HEK293 (cell line): ENCODE measurements at regions not wholly inside any gene's neighbourhood (a gene's known extent, or its start where the extent isn't known, plus 50 kb on each side); places are given as distances from the start of the nearest gene placed in this dataset.

Experiments used
- CTCF ChIA-PET: fragments of 350-600 bp; formaldehyde crosslinking; extraction: SDS; loops from one replicate; lab custom pipeline; 2021; ENCODE audit warnings: antibody characterized with exemption; lab: Yijun Ruan, JAX
- POLR2A ChIA-PET: fragments of 300-600 bp; formaldehyde crosslinking; extraction: SDS; loops from one replicate; lab custom pipeline; 2020; ENCODE audit warnings: antibody characterized with exemption, inconsistent platforms; lab: Yijun Ruan, JAX
- H3K27ac ChIP-seq: fragments of 200-500 bp; sonication (Bioruptor generic); 2 replicates; pipeline ENCODE4 v1.5.1; 2014; ENCODE audit warnings: low read depth, low read length, control low read depth, inconsistent platforms; ENCODE audit errors: extremely low read depth
- H3K36me3 ChIP-seq, 2 experiments: fragments of 200-500 bp in 1 of 2; sonication (Bioruptor generic) in 1 of 2; 1 replicate in 1 of 2; 2 replicates in 1 of 2; pipeline ENCODE4 v1.5.1; 2014 to 2017; ENCODE audit warnings: inconsistent platforms in 2 of 2, low read length in 2 of 2; ENCODE audit not compliant: control insufficient read depth in 2 of 2, insufficient read depth in 1 of 2
- H3K4me1 ChIP-seq: fragments of 200-500 bp; sonication (Bioruptor generic); 2 replicates; pipeline ENCODE4 v1.5.1; 2014; ENCODE audit warnings: mild to moderate bottlenecking, low read length, inconsistent platforms; ENCODE audit not compliant: control insufficient read depth, insufficient read depth
- H3K4me3 ChIP-seq: 2 replicates; pipeline ENCODE4 v1.5.1; 2011; ENCODE audit warnings: low read depth, mild to moderate bottlenecking, control low read depth, low read length, moderate library complexity
- H3K9me3 ChIP-seq: fragments of 200-500 bp; sonication (Bioruptor generic); 2 replicates; pipeline ENCODE4 v1.5.1; 2014; ENCODE audit warnings: low read depth, low read length, inconsistent platforms; ENCODE audit not compliant: control insufficient read depth, insufficient read depth
- ATF2 ChIP-seq: fragments of 450-650 bp; formaldehyde crosslinking; IDR thresholded peaks from 2 replicates; pipeline ENCODE4 v1.5.1; 2016; ENCODE audit warnings: missing biosample characterization, missing genetic modification characterization, low read depth
- GLIS1 ChIP-seq: fragments of 450-650 bp; formaldehyde crosslinking; IDR thresholded peaks from 2 replicates; pipeline ENCODE4 v1.5.1; 2016; ENCODE audit warnings: missing biosample characterization, missing genetic modification characterization
- HIC1 ChIP-seq: fragments of 450-650 bp; formaldehyde crosslinking; IDR thresholded peaks from 2 replicates; pipeline ENCODE4 v1.5.1; 2016; ENCODE audit warnings: missing biosample characterization, missing genetic modification characterization
- RBAK ChIP-seq: fragments of 450-650 bp; formaldehyde crosslinking; IDR thresholded peaks from 2 replicates; pipeline ENCODE4 v1.5.1; 2016; ENCODE audit warnings: missing biosample characterization, missing genetic modification characterization
- SCRT1 ChIP-seq: fragments of 450-650 bp; formaldehyde crosslinking; IDR thresholded peaks from 2 replicates; pipeline ENCODE4 v1.5.1; 2016; ENCODE audit warnings: missing biosample characterization, missing genetic modification characterization, borderline replicate concordance
- YY1 ChIP-seq: fragments of 450-650 bp; formaldehyde crosslinking; IDR thresholded peaks from 2 replicates; pipeline ENCODE4 v1.5.1; 2018; ENCODE audit warnings: missing biosample characterization, missing genetic modification characterization
- ZBTB7A ChIP-seq: fragments of 450-650 bp; formaldehyde crosslinking; IDR thresholded peaks from 2 replicates; pipeline ENCODE4 v1.5.1; 2016; ENCODE audit warnings: low read depth, missing biosample characterization, missing genetic modification characterization
- ZNF140 ChIP-seq: fragments of 450-650 bp; formaldehyde crosslinking; IDR thresholded peaks from 2 replicates; pipeline ENCODE4 v1.5.1; 2016; ENCODE audit warnings: missing biosample characterization, missing genetic modification characterization
- ZNF174 ChIP-seq: fragments of 450-650 bp; formaldehyde crosslinking; IDR thresholded peaks from 2 replicates; pipeline ENCODE4 v1.5.0; 2017; ENCODE audit warnings: missing biosample characterization, mild to moderate bottlenecking, missing genetic modification characterization
- ZNF404 ChIP-seq: fragments of 450-650 bp; formaldehyde crosslinking; IDR thresholded peaks from 2 replicates; pipeline ENCODE4 v1.5.1; 2017; ENCODE audit warnings: missing biosample characterization, missing genetic modification characterization
- ZNF510 ChIP-seq: fragments of 450-650 bp; formaldehyde crosslinking; IDR thresholded peaks from 2 replicates; pipeline ENCODE4 v1.5.1; 2018; ENCODE audit warnings: mild to moderate bottlenecking, missing genetic modification characterization, missing biosample characterization; ENCODE audit not compliant: insufficient replicate concordance
- ZNF518A ChIP-seq: fragments of 450-650 bp; formaldehyde crosslinking; conservative IDR thresholded peaks from 2 replicates; pipeline ENCODE4 v1.5.1; 2016; ENCODE audit warnings: low read depth, missing biosample characterization, missing genetic modification characterization
- ZNF549 ChIP-seq: fragments of 450-650 bp; IDR thresholded peaks from 2 replicates; pipeline ENCODE4 v1.5.1; 2018; ENCODE audit warnings: missing biosample characterization, missing genetic modification characterization, mild to moderate bottlenecking, inconsistent platforms, moderate library complexity
- ZNF558 ChIP-seq: fragments of 450-650 bp; formaldehyde crosslinking; IDR thresholded peaks from 2 replicates; pipeline ENCODE4 v1.5.1; 2016; ENCODE audit warnings: missing biosample characterization, missing genetic modification characterization
- ZNF658 ChIP-seq: fragments of 450-650 bp; formaldehyde crosslinking; IDR thresholded peaks from 2 replicates; pipeline ENCODE4; 2016; ENCODE audit warnings: missing biosample characterization, missing genetic modification characterization
- ZSCAN18 ChIP-seq: fragments of 450-650 bp; formaldehyde crosslinking; IDR thresholded peaks from 2 replicates; pipeline ENCODE4 v1.5.1; 2016; ENCODE audit warnings: missing biosample characterization, missing genetic modification characterization
- TF ChIP-seq, protein P1 (sequence below): fragments of 450-650 bp; formaldehyde crosslinking; IDR thresholded peaks from 2 replicates; pipeline ENCODE4 v1.5.1; 2016; ENCODE audit warnings: missing biosample characterization, missing genetic modification characterization

GRCh38 chr6:8175046-8175777, 72.9 kb upstream of the EEF1E1 start:
- TF ChIP-seq GLIS1 (tag by site-specific recombination) (peak; percentile 83), ZNF518A (tag by site-specific recombination) (no peak)
- Histone ChIP-seq H3K4me3 (no peak overlapping the region), H3K27ac (no peak overlapping the region), H3K36me3 (no peaks in the 10 kb centered on the region), H3K9me3 (no peaks in the 10 kb centered on the region), H3K4me1 (no peaks in the 10 kb centered on the region)
- POLR2A ChIA-PET, result no interaction called here
- CTCF ChIA-PET, result interaction anchor here (0.7 to 3.5 kb wide), 2 partner anchors 14 to 44 kb away, joined by 3 to 24 read pairs; no protein-coding TSS in a partner anchor

DNA sequence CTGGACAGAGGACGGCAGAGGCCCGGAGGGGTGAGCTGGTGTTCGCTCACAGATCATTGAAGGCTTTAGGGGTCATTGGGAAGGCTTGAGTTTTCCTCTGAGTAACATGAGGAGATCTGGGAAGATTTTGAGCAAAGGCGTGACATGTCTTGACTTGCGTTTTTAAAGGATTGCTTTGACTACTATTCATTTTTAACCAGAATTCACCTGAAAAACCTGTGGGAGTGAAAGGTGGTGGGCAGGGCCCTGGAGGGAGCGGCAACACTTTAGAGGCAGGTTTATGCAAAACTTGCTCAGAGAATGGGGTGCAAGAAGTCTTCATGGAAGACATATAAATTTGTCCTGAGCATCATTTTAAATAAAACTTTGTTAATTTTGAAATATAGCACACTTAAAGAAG, 72.2 kb upstream of the EEF1E1 start:
- TF ChIP-seq ZSCAN18, result no peak
- no peak for TF ChIP-seq ZNF140 (tag by site-specific recombination)
- TF ChIP-seq HIC1 (tag by site-specific recombination), result no peak
- TF ChIP-seq RBAK (tag by site-specific recombination), result no peak
- TF ChIP-seq ZNF510 (tag by site-specific recombination), result no peak
- no peak for TF ChIP-seq ATF2
- TF ChIP-seq ZNF658, result no peak
- TF ChIP-seq ZBTB7A (tag by site-specific recombination), result no peak
- no peak for TF ChIP-seq ZNF174
- no peak for TF ChIP-seq YY1 (tag by site-specific recombination)
- TF ChIP-seq ZNF549 (tag by site-specific recombination), result no peak
- TF ChIP-seq, protein P1, sequence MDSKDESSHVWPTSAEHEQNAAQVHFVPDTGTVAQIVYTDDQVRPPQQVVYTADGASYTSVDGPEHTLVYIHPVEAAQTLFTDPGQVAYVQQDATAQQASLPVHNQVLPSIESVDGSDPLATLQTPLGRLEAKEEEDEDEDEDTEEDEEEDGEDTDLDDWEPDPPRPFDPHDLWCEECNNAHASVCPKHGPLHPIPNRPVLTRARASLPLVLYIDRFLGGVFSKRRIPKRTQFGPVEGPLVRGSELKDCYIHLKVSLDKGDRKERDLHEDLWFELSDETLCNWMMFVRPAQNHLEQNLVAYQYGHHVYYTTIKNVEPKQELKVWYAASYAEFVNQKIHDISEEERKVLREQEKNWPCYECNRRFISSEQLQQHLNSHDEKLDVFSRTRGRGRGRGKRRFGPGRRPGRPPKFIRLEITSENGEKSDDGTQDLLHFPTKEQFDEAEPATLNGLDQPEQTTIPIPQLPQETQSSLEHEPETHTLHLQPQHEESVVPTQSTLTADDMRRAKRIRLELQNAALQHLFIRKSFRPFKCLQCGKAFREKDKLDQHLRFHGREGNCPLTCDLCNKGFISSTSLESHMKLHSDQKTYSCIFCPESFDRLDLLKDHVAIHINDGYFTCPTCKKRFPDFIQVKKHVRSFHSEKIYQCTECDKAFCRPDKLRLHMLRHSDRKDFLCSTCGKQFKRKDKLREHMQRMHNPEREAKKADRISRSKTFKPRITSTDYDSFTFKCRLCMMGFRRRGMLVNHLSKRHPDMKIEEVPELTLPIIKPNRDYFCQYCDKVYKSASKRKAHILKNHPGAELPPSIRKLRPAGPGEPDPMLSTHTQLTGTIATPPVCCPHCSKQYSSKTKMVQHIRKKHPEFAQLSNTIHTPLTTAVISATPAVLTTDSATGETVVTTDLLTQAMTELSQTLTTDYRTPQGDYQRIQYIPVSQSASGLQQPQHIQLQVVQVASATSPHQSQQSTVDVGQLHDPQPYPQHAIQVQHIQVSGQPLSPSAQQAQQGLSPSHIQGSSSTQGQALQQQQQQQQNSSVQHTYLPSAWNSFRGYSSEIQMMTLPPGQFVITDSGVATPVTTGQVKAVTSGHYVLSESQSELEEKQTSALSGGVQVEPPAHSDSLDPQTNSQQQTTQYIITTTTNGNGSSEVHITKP (tag by site-specific recombination), result no peak
- TF ChIP-seq ZNF558 (tag by site-specific recombination), result no peak
- no peak for TF ChIP-seq ZNF404 (tag by site-specific recombination)
- TF ChIP-seq SCRT1 (tag by site-specific recombination), result no peak
- TF ChIP-seq, all 188 proteins: peak for 0
- CTCF ChIA-PET, result interaction anchor here (0.8 to 3.5 kb wide), 3 partner anchors 43 to 46 kb away, joined by 4 to 24 read pairs (median 7); no protein-coding TSS in a partner anchor
- Histone ChIP-seq H3K4me1 (no peaks in the 10 kb centered on the region), H3K36me3 (no peaks in the 10 kb centered on the region), H3K9me3 (no peaks in the 10 kb centered on the region), H3K4me3 (no peak overlapping the region), H3K27ac (no peak overlapping the region)
- POLR2A ChIA-PET, result no interaction called here
